ENCODE measurements at regions not wholly inside any gene's neighbourhood (a gene's known extent, or its start where the extent isn't known, plus 50 kb on each side); places are given as distances from the start of the nearest gene placed in this dataset.

DNA sequence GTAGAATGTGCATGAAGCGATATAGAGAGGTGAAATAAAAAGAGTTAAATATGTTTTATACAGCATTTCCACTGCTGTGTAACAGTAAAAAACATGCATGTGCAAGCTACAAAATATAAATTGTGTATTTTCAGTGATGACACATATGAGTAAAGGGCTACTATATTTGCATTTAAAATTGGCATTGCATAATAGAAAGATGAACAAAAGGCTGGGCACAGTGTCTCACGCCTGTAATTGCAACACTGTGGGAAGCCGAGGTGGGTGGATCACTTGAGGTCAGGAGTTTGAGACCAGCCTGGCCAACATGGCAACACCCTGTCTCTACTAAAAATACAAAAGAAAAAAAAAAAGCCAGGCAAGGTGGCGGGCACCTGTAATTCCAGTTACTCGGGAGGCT, 79.8 kb upstream of the CCDC71L start:
- Histone ChIP-seq H3K9ac (ENCODE audit: low read depth, low read length) (no peak overlapping the region), H3K18ac (ENCODE audit: low read depth, low read length) (no peak overlapping the region), H3K56ac (ENCODE audit: extremely low read depth, insufficient read depth, low read length) (no peak overlapping the region), H3K14ac (replicated peaks; ENCODE audit: low read depth, low read length) (no peak overlapping the region), H3K9me1 (ENCODE audit: insufficient read depth, low read length) (peaks cover 4% of the 10 kb centered on the region), H3K27me3 (ENCODE audit: control insufficient read depth, insufficient read depth, low read length) (no peaks in the 10 kb centered on the region), H3K4me2 (ENCODE audit: low read depth, low read length) (no peak overlapping the region), H3K36me3 (ENCODE audit: control insufficient read depth, insufficient read depth, low read length) (no peaks in the 10 kb centered on the region), H4K8ac (ENCODE audit: low read depth in 2 of 2, low read length in 2 of 2) (no peak overlapping the region), H3K79me1 (ENCODE audit: low read depth in 1 of 2, low read length in 2 of 2) (peaks cover 0 to 10% of the 10 kb centered on the region in 2 experiments; a peak in 2 of 4 replicates), H4K5ac (ENCODE audit: low read depth, low read length) (no peak overlapping the region), H3K23ac (ENCODE audit: low read depth, low read length) (no peak overlapping the region), H2AK5ac (ENCODE audit: low read depth, low read length) (no peak overlapping the region), H2BK120ac (ENCODE audit: low read depth, low read length) (no peak overlapping the region), H3K9me3 (ENCODE audit: control insufficient read depth, insufficient read depth, low read length) (no peaks in the 10 kb centered on the region), H3K4ac (ENCODE audit: low read depth, low read length) (no peak overlapping the region), H2AFZ (replicated peaks; ENCODE audit: low read length, poor library complexity) (no peak overlapping the region), H3K4me1 (ENCODE audit: control insufficient read depth, insufficient read depth, low read length) (peaks cover 8% of the 10 kb centered on the region), H4K91ac (ENCODE audit: insufficient read depth, low read depth, low read length) (no peak overlapping the region), H2BK5ac (ENCODE audit: low read depth, low read length, poor library complexity, severe bottlenecking) (no peak overlapping the region), H3K4me3 (ENCODE audit: insufficient read depth, low read depth, low read length) (no peak overlapping the region), H4K20me1 (ENCODE audit: insufficient read depth, low read length) (no peaks in the 10 kb centered on the region), H2BK15ac (ENCODE audit: low read depth, low read length) (no peak overlapping the region), H3K27ac (ENCODE audit: insufficient read depth, low read length) (no peak overlapping the region), H2AK9ac (replicated peaks; ENCODE audit: low read depth, low read length, poor library complexity) (no peak overlapping the region), H2BK20ac (ENCODE audit: low read depth, low read length) (no peak overlapping the region)
- DNase-seq (no peak), ATAC-seq (ENCODE audit: low read depth) (no peak)
- BruUV-seq (replicated peaks) = no TSS peak
- WGBS, 2 experiments (ENCODE audit: extremely low coverage in 2 of 2, insufficient read length in 1 of 2) = no CpG with 5 or more reads among the region's 5 CpGs
- dilution Hi-C loops (cut with HindIII; ENCODE audit: low sequenced_read_pairs, unreplicated experiment) = no loop called here
- intact Hi-C loops (cut with micrococcal nuclease) = no loop called here
- POLR2A ChIA-PET (ENCODE audit: unreplicated experiment) = no interaction called here
- CTCF ChIA-PET = interaction anchor here (1.1 kb wide), 1 partner anchor 81 kb away, joined by 6 read pairs; no protein-coding TSS in a partner anchor
- TF ChIP-seq ELK1 (IDR thresholded peaks at IDR 0.05; ENCODE audit: borderline replicate concordance, low read depth, low read length) (no peak), MAZ (IDR thresholded peaks at IDR 0.05; ENCODE audit: borderline replicate concordance, low read depth, low read length) (no peak), CHD1 (IDR thresholded peaks at IDR 0.05; ENCODE audit: low read depth, low read length) (no peak), MAFK (IDR thresholded peaks at IDR 0.05; ENCODE audit: low read depth, low read length) (no peak), RAD21 (IDR thresholded peaks at IDR 0.05; ENCODE audit: low read length) (no peak), BHLHE40 (IDR thresholded peaks at IDR 0.05; ENCODE audit: low read depth, low read length) (no peak), NFE2L2 (IDR thresholded peaks at IDR 0.05; ENCODE audit: low read depth, low read length) (no peak), SMC3 (IDR thresholded peaks at IDR 0.05; ENCODE audit: low read depth, low read length) (no peak), CEBPB (IDR thresholded peaks at IDR 0.05; ENCODE audit: low read depth, low read length) (no peak), RCOR1 (IDR thresholded peaks at IDR 0.05; ENCODE audit: insufficient replicate concordance, low read length) (no peak), MXI1 (IDR thresholded peaks at IDR 0.05; ENCODE audit: borderline replicate concordance, low read depth, low read length) (no peak), RFX5 (IDR thresholded peaks at IDR 0.05; ENCODE audit: low read depth, low read length) (no peak), POLR2A (IDR thresholded peaks at IDR 0.05; ENCODE audit: low read depth, low read length) (no peak), CTCF (conservative IDR thresholded peaks at IDR 0.05; ENCODE audit: low read depth, low read length) (no peak)
- TF ChIP-seq, protein P1, sequence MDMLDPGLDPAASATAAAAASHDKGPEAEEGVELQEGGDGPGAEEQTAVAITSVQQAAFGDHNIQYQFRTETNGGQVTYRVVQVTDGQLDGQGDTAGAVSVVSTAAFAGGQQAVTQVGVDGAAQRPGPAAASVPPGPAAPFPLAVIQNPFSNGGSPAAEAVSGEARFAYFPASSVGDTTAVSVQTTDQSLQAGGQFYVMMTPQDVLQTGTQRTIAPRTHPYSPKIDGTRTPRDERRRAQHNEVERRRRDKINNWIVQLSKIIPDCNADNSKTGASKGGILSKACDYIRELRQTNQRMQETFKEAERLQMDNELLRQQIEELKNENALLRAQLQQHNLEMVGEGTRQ (IDR thresholded peaks at IDR 0.05; ENCODE audit: low read depth, low read length) = no peak
- in situ Hi-C loops (cut with MboI; ENCODE audit: low sequenced_read_pairs) = no loop called here
